CD4-positive, alpha-beta T cell (primary cell): ENCODE measurements at regions not wholly inside any gene's neighbourhood (a gene's known extent, or its start where the extent isn't known, plus 50 kb on each side); places are given as distances from the start of the nearest gene placed in this dataset.

Experiments
- ATAC-seq: fragments of 200-7000 bp; cut with Tn5 transposase; one replicate; pipeline ENCODE4 v1.10.0; 2022; ENCODE audit warnings: mild to moderate bottlenecking; ENCODE audit not compliant: poor library complexity
- CTCF ChIA-PET: fragments of 350-600 bp; sonication (Branson Sonifier 250); formaldehyde crosslinking; loops from one replicate; lab custom pipeline; 2021; ENCODE audit warnings: antibody characterized with exemption, inconsistent platforms; lab: Charles Lee
- POLR2A ChIA-PET: fragments of 350-600 bp; sonication (Branson Sonifier 250); formaldehyde crosslinking; loops from one replicate; lab custom pipeline; 2021; ENCODE audit warnings: antibody characterized with exemption, inconsistent platforms; lab: Charles Lee
- DNase-seq, 14 experiments: peaks; one replicate each; pipeline ENCODE4 v3.0.0-alpha.2; 2013 to 2020; ENCODE audit warnings: mixed read lengths in 2 of 14
- H3K27ac ChIP-seq, 2 donors: one replicate each; pipeline versions ENCODE4 v1.5.1 to v1.7.0; 2013; ENCODE audit warnings: low read length in 2 of 2, low read depth in 1 of 2, mild to moderate bottlenecking in 1 of 2
- H3K27me3 ChIP-seq, 2 experiments: 1 replicate in 1 of 2; 2 replicates in 1 of 2; pipeline versions ENCODE4 v1.6.1 to v1.7.0; 2013; ENCODE audit warnings: low read length in 2 of 2, control low read depth in 1 of 2, mild to moderate bottlenecking in 1 of 2, moderate library complexity in 1 of 2; ENCODE audit not compliant: insufficient read depth in 2 of 2, control insufficient read depth in 1 of 2
- H3K36me3 ChIP-seq: one replicate; pipeline ENCODE4 v1.6.1; 2013; ENCODE audit warnings: low read length, control low read depth; ENCODE audit not compliant: insufficient read depth
- H3K4me1 ChIP-seq: one replicate; pipeline ENCODE4 v1.6.1; 2013; ENCODE audit warnings: low read length, control low read depth; ENCODE audit not compliant: insufficient read depth
- H3K4me3 ChIP-seq: one replicate; pipeline ENCODE4 v1.5.1; 2013; ENCODE audit warnings: mild to moderate bottlenecking, low read length, moderate library complexity
- H3K9me3 ChIP-seq, 2 experiments: 1 replicate in 1 of 2; 2 replicates in 1 of 2; pipeline versions ENCODE4 v1.6.1 to v1.7.0; 2013; ENCODE audit warnings: low read length in 2 of 2, mild to moderate bottlenecking in 2 of 2, control low read depth in 1 of 2, moderate library complexity in 1 of 2; ENCODE audit not compliant: control insufficient read depth in 1 of 2, insufficient read depth in 1 of 2
- H3K27ac Mint-ChIP-seq: one replicate; pipeline ENCODE4 v1.8.0; 2020; ENCODE audit warnings: mixed read lengths
- H3K27me3 Mint-ChIP-seq: one replicate; pipeline ENCODE4 v1.8.0; 2021; ENCODE audit warnings: mixed read lengths
- H3K36me3 Mint-ChIP-seq: one replicate; pipeline ENCODE4 v1.8.0; 2021; ENCODE audit warnings: low read depth, mixed read lengths
- H3K4me1 Mint-ChIP-seq: one replicate; pipeline ENCODE4 v1.8.0; 2021; ENCODE audit warnings: low read depth, mixed read lengths
- H3K4me3 Mint-ChIP-seq: one replicate; pipeline ENCODE4 v1.8.0; 2020; ENCODE audit warnings: mild to moderate bottlenecking, mixed read lengths
- H3K9me3 Mint-ChIP-seq: one replicate; pipeline ENCODE4 v1.8.0; 2020; ENCODE audit warnings: mixed read lengths
- CTCF ChIP-seq: fragments of 200-600 bp; IDR thresholded peaks from one replicate; pipeline ENCODE4 v1.8.0; 2022; ENCODE audit warnings: antibody characterized with exemption, mild to moderate bottlenecking
- intact Hi-C, 2 experiments: fragments of 100-400 bp; cut with DNase I in 1 of 2; cut with micrococcal nuclease in 1 of 2; formaldehyde crosslinking; loops; one replicate each; pipeline versions ENCODE4 v1.15.1 to v1.9.0; 2023 to 2025; cut with DNase I, micrococcal nuclease

- no peaks in the 10 kb centered on the region for H3K4me1 ChIP-seq
- H3K27me3 Mint-ChIP-seq: peaks cover 8% of the 10 kb centered on the region
- no peaks in the 10 kb centered on the region for H3K36me3 ChIP-seq
- no peak overlapping the region for H3K27ac Mint-ChIP-seq
- DNase-seq (peak; percentile 9 to 66 (median 24)), ATAC-seq (no peak)
- peak; percentile 75 for TF ChIP-seq CTCF
- no peak overlapping the region for H3K4me3 ChIP-seq
- intact Hi-C loops: loop anchor here (1.0 to 10.0 kb wide), 4 partner anchors 278 to 1110 kb away; partner anchors contain the start of gene SCN1A (in 1 of the 2)
- no peaks in the 10 kb centered on the region for H3K9me3 Mint-ChIP-seq
- H3K27me3 ChIP-seq: no peaks in the 10 kb centered on the region
- H3K4me1 Mint-ChIP-seq: no peaks in the 10 kb centered on the region
- ChIA-PET CTCF (interaction anchor here (1.5 kb wide), 1 partner anchor 859 kb away, joined by 4 read pairs; no protein-coding TSS in a partner anchor), POLR2A (no interaction called here)
- H3K27ac ChIP-seq: no peak overlapping the region
- no peaks in the 10 kb centered on the region for H3K36me3 Mint-ChIP-seq
- no peak overlapping the region for H3K4me3 Mint-ChIP-seq
- H3K9me3 ChIP-seq: no peaks in the 10 kb centered on the region
Measured at GRCh38 chr2:165015052-165015642, 59.8 kb upstream of the SLC38A11 start.

- H3K4me1 ChIP-seq: no peaks in the 10 kb centered on the region
- H3K36me3 Mint-ChIP-seq: no peaks in the 10 kb centered on the region
- POLR2A ChIA-PET: no interaction called here
Measured at GRCh38 chr2:165013944-165014619, 58.8 kb upstream of the SLC38A11 start.

GRCh38 chr2:165011199-165011598 lies 55.9 kb upstream of the SLC38A11 start:
- Histone ChIP-seq H3K4me3 (no peak overlapping the region), H3K4me1 (no peaks in the 10 kb centered on the region), H3K27me3 (no peaks in the 10 kb centered on the region), H3K27ac (no peak overlapping the region), H3K36me3 (no peaks in the 10 kb centered on the region), H3K9me3 (no peaks in the 10 kb centered on the region)
- Mint-ChIP-seq H3K36me3 (no peaks in the 10 kb centered on the region), H3K27ac (no peak overlapping the region), H3K4me1 (no peaks in the 10 kb centered on the region), H3K27me3 (peaks cover 26% of the 10 kb centered on the region), H3K4me3 (no peak overlapping the region), H3K9me3 (no peaks in the 10 kb centered on the region)
- ATAC-seq: no peak
- ChIA-PET POLR2A (no interaction called here), CTCF (no interaction called here)
- no peak for DNase-seq
- intact Hi-C loops: loop anchor here in 1 of 2 experiments (10.0 kb wide), 2 partner anchors 864 to 1114 kb away; partner anchors contain the start of gene SCN1A
- no peak for TF ChIP-seq CTCF

More at GRCh38 chr2:165013944-165014619, 58.8 kb upstream of the SLC38A11 start:
- H3K27me3 Mint-ChIP-seq: peaks cover 8% of the 10 kb centered on the region
- no peak overlapping the region for H3K4me3 Mint-ChIP-seq
- no peak overlapping the region for H3K4me3 ChIP-seq
- CTCF ChIA-PET: interaction anchor here (1.5 kb wide), 1 partner anchor 860 kb away, joined by 4 read pairs; no protein-coding TSS in a partner anchor
- TF ChIP-seq CTCF: no peak
- no peaks in the 10 kb centered on the region for H3K4me1 Mint-ChIP-seq
- H3K36me3 ChIP-seq: no peaks in the 10 kb centered on the region
- H3K27me3 ChIP-seq: no peaks in the 10 kb centered on the region
- no peak overlapping the region for H3K27ac ChIP-seq
- DNase-seq: no peak
- intact Hi-C loops: loop anchor here in 1 of 2 experiments (10.0 kb wide), 2 partner anchors 861 to 1111 kb away; partner anchors contain the start of gene SCN1A
- no peaks in the 10 kb centered on the region for H3K9me3 ChIP-seq
- no peak overlapping the region for H3K27ac Mint-ChIP-seq
- ATAC-seq: no peak
- no peaks in the 10 kb centered on the region for H3K9me3 Mint-ChIP-seq
